Inferior parietal cortex (tissue), 1 donor: ENCODE measurements at regions not wholly inside any gene's neighbourhood (a gene's known extent, or its start where the extent isn't known, plus 50 kb on each side); places are given as distances from the start of the nearest gene placed in this dataset.
"Not testable (repeated sequence)": the region's sequence is repeated elsewhere in the genome, so short reads cannot be mapped to it uniquely, and the experiment has no call there.

Experiments used
- DNase-seq: peaks from one replicate; pipeline ENCODE4 v3.0.0-alpha.2; 2016; ENCODE audit errors: extremely low spot score

DNA sequence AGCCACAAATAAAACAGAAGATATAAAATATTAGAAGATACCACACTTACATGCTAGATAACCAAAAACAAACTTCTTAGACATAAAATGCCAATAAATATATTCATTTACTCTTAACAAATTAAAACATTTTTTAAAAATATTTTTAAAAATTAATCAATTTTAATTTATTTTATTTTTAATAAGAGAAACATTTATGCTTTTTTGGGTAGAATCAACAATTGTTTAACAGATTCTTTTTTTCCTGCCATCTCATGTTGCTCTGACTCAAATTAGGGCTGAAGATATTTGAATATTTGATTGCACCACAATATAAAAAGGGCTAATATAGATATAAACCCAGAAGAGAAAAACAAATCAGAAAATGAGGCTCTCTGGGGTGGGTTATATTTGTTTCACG is 172.6 kb downstream of the GOLGA6L6 start:
- no peak for DNase-seq

- no peak for DNase-seq
These were observed 174.5 kb downstream of the GOLGA6L6 start for GRCh38 chr15:20367093-20367492.

- DNase-seq = not testable (repeated sequence)
These were observed 178.0 kb downstream of the GOLGA6L6 start for GRCh38 chr15:20363591-20363990.

- DNase-seq = no peak
These were observed 180.5 kb downstream of the GOLGA6L6 start for GRCh38 chr15:20361091-20361490.

GRCh38 chr15:20358779-20359414 is 182.7 kb downstream of the GOLGA6L6 start:
- no peak for DNase-seq

DNA sequence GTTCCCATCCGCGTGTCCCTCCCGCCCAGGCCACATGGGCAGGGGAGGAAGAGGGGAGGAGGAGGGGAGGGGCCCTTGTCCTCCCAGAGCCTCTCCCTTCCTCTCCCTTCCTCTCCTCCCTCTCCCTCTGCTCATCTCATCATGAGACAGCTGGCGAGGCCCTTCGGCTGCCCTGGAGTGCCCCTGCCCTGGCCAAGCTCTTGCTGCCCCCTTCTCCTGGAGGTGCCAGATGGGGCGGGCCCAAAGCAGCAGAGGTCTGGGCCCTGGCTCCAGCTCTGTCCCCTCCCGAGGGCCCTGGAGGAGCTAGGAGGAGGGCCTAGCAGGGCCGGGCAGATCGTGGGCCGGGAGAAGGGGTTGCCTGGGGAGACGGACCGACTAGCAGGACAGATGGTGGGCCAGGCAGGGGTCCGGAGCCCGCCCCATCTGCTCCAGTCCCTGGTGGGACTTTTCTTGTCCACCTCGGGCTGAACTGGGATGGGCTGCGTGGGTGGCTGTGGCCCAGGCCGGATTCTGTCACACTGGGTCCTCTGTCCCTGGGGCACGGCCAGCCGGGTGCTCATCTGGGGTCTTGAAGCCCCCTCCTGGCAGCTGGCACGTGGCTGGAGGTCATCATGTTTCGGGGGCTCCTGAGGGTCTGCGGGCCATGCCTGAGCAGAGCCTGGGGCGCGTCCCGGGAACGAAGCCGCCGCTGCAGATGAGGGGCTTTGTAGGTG is 183.4 kb downstream of the GOLGA6L6 start:
- DNase-seq = no peak

DNA sequence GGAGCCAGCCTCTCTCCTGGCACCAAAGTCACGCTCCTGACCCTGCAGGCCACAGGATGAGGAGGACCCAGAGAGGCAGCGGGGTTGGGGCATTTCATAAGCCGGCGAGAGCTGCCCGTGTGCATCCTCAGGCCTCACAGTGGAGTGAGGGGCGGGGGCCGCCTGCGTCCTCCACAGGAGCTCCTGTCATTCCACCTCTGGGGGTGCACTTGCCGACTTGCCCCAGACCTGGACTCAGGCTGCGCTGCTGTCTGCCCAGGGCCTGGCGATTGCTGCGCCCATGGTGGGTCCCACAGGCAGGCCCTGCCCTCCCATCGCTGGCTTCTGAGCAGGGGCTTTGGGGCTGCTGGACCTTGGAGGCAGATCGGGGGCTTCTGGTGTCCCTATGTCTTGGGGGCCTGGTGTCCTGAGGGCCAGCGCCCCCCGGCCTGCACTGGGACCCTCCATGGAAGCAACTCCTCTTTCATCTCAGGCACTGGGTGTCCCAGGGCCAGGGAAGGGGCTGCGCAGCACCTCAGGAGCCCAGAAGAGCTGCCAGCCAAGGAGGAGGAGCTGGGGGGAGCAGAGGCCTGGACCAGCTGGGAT is 184.0 kb downstream of the GOLGA6L6 start:
- DNase-seq = no peak

GRCh38 chr15:20356911-20357480 is 184.6 kb downstream of the GOLGA6L6 start:
- peak; percentile 0 for DNase-seq

GRCh38 chr15:20356444-20356910 is 185.1 kb downstream of the GOLGA6L6 start:
- DNase-seq = peak; percentile 98

DNA sequence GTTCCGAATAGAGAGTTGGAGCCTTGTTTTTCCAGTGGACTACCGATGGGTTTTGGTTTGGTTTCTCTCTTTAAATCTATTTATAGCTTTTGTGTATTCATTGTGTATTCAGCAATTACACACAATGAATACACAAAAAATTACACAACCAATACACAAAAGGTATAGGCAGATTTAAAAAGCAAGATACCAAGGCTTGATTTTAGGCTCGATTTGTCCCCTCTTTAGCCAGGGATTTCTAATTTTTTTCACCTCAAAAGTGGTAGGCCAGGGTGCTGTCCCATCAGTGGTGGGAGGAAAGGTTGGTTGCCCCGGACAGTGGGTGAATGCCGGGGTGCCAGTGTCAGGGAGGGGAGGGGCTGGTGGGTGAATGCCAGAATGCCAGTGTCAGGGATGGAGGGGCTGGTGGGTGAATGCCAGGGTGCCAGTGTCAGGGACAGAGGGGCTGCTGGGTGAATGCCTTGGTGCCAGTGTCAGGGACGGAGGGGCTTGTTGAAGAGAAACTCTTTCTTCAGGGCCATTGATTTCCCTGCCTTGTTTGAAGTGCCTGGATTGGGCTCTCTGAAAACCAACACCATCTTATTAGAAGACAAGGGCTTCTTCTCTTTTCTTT is 186.2 kb downstream of the GOLGA6L6 start:
- no peak for DNase-seq

- not testable (repeated sequence) for DNase-seq
These were observed 186.7 kb downstream of the GOLGA6L6 start for GRCh38 chr15:20354884-20355223.

DNA sequence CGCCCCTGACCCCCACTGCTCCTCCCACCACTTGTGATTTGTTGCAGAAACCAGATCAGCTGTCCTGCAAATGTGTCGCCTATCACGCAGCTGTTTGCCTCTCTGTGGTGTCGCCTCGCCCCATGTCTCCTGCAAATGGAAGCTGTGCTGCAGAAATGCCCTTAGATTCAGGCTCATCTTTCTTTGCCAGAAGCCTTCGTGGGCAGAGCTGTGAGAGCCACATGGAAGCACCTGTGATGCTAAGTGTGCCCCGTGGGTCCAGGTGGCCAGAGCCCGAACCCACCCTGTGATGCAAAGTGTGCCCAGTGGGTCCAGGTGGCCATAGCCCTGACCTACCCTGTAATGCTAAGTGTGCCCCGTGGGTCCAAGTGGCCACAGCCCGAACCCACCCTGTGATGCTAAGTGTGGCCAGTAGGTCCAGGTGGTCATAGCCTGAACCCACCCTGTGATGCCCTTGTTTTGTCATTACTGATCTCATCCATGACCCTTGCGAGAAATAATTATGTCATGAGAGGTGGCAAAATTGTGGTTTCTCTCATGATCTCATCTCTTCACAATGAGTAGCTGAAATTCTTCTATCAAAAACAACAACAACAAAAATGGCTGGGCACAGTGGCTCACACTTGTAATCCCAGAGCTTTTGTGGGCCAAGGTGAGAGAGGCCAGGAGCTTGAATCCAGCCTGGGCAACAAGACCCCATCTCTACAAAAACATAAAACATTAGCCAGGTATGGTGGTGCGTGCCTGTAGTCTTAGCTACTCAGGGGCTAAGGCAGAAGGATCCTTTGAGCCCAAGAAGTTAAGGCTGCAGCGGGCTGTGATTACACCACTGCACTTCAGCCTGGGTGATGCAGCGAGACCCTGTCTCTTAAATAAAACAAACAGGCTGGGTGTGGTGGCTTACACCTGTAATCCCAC is 187.4 kb downstream of the GOLGA6L6 start:
- no peak for DNase-seq

- DNase-seq = no peak
These were observed 189.1 kb downstream of the GOLGA6L6 start for GRCh38 chr15:20352241-20353200.

DNA sequence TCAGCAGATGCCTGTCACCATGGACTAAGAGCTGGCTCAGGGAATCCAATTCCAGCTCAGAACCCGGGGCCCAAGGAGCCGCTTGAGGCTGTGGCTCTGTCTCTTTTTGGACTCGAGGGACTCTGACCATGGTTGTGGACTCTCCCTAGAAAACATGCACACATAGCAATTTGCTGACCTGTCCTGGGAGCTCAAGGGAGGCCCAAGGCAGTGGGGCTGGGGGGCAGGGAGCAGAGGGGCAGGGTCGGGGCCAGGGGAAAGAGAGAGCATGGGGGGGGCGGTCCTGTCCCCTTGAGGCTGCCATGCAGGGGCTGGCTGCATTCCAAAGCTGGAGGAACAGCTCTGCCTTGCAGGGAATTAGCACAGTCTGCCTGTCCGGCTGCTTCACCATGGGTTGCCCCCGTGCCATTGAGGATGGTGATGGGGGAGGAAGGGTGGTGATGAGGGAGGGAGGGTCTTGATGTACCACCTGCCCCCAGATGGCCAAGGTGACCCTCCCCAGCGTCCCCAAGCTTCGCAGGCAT is 190.1 kb downstream of the GOLGA6L6 start:
- no peak for DNase-seq

GRCh38 chr15:20349774-20350498 is 191.7 kb downstream of the GOLGA6L6 start:
- DNase-seq = no peak

GRCh38 chr15:20348900-20349773 is 192.5 kb downstream of the GOLGA6L6 start:
- DNase-seq = no peak

DNA sequence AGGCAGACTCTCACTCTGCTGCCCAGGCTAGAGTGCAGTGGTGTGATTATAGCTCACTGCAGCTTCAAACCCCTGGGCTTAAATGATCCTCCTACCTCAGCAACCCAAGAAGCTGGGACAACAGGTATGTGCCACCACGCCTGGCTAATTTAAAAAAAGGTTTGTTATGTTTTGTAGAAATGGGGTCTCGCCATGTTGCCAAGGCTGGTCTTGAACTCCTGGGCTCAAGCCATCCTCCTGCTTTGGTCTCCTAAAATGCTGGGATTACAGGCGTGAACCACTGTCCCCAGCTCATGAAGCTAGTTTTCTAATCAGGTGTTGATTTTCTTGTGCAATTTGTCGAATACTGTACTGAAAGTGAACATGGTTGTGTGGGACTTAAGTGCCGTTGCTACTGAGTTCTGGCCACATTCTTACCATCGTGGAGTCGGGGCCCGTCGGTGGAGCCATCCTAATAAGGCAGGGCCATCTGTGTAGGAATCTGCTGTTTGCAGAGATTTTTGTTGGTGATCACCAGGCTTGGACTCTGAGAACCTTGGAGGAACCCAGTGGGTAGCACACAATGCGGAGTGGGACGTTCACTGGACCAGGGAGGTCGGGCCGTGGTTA is 193.2 kb downstream of the GOLGA6L6 start:
- no peak for DNase-seq
